NOMO-1 treated with DMSO at 0.1 percent for 48 hours (cell line): ENCODE measurements at regions not wholly inside any gene's neighbourhood (a gene's known extent, or its start where the extent isn't known, plus 50 kb on each side); places are given as distances from the start of the nearest gene placed in this dataset.
A peak's percentile ranks its signal among the peaks of the same experiment; 100 is the strongest.
"Not testable (repeated sequence)": the region's sequence is repeated elsewhere in the genome, so short reads cannot be mapped to it uniquely, and the experiment has no call there.

ENCODE experiments used
- DNase-seq: peaks from one replicate; lab custom pipeline; 2025; ENCODE audit not compliant: unreplicated experiment; lab: John Stamatoyannopoulos, UW

- DNase-seq: no peak
These were observed 108.8 kb downstream of the EFHB start for GRCh38 chr3:19825193-19825592.

- no peak for DNase-seq
These were observed 111.2 kb downstream of the EFHB start for GRCh38 chr3:19822805-19823204.

- peak; percentile 76 for DNase-seq
These were observed 117.4 kb downstream of the EFHB start for GRCh38 chr3:19816631-19817030.

GRCh38 chr3:19815805-19816204, 118.2 kb downstream of the EFHB start:
- peak; percentile 40 for DNase-seq

GRCh38 chr3:19813743-19814142, 120.3 kb downstream of the EFHB start:
- DNase-seq: not testable (repeated sequence)

- peak; percentile 81 for DNase-seq
These were observed 122.3 kb downstream of the EFHB start for GRCh38 chr3:19811689-19812088.

GRCh38 chr3:19808834-19809233, 125.2 kb downstream of the EFHB start:
- no peak for DNase-seq

GRCh38 chr3:19799887-19800286, 134.1 kb downstream of the EFHB start:
- DNase-seq: no peak

GRCh38 chr3:19799115-19799514, 134.9 kb downstream of the EFHB start:
- DNase-seq: no peak

- DNase-seq: no peak
These were observed 135.7 kb downstream of the EFHB start for GRCh38 chr3:19798324-19798723.

- DNase-seq: no peak
These were observed 141.6 kb downstream of the EFHB start for GRCh38 chr3:19792388-19792787.

- DNase-seq: no peak
These were observed 158.3 kb downstream of the EFHB start for GRCh38 chr3:19775765-19776164.

GRCh38 chr3:19769694-19770093, 164.3 kb downstream of the EFHB start:
- no peak for DNase-seq

GRCh38 chr3:19765954-19766353, 168.1 kb downstream of the EFHB start:
- DNase-seq: no peak

GRCh38 chr3:19757773-19758172, 176.2 kb downstream of the EFHB start:
- no peak for DNase-seq

GRCh38 chr3:19749448-19750017, 184.5 kb downstream of the EFHB start:
- DNase-seq: no peak

GRCh38 chr3:19748782-19749447, 185.1 kb downstream of the EFHB start:
- no peak for DNase-seq

GRCh38 chr3:19744047-19744446, 190.0 kb downstream of the EFHB start:
- no peak for DNase-seq

- no peak for DNase-seq
These were observed 191.1 kb downstream of the EFHB start for GRCh38 chr3:19742935-19743334.

- no peak for DNase-seq
These were observed 194.5 kb downstream of the EFHB start for GRCh38 chr3:19739504-19739903.

GRCh38 chr3:19738846-19739245, 195.2 kb downstream of the EFHB start:
- DNase-seq: peak; percentile 20

- peak; percentile 76 for DNase-seq
These were observed 198.9 kb downstream of the EFHB start for GRCh38 chr3:19735111-19735510.

- no peak for DNase-seq
These were observed 199.6 kb downstream of the EFHB start for GRCh38 chr3:19734453-19734852.
